M059J (cell line): ENCODE measurements at regions not wholly inside any gene's neighbourhood (a gene's known extent, or its start where the extent isn't known, plus 50 kb on each side); places are given as distances from the start of the nearest gene placed in this dataset.

Experiments used
- DNase-seq: peaks from one replicate; pipeline ENCODE4 v3.0.0-alpha.2; 2012; ENCODE audit warnings: low read depth

DNA sequence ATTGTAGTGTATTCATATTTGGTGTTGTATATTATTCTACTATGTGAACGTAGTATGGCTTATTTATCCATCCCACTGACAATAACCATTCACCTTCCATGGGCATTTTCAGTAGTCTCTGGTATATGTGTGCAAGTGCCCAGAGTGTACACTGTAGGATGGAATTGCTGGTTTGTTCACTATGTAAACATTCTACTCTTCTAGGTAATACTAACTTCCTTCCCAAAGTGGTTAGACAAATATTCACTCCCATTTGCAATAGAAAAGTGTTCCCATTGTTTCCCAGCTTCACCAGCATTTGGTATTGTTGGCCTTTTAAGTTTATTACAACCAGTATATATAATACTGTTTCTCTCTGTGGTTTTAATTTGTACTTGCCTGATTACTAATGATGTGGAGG lies 153.7 kb downstream of the C7orf25 start:
- no peak for DNase-seq

DNA sequence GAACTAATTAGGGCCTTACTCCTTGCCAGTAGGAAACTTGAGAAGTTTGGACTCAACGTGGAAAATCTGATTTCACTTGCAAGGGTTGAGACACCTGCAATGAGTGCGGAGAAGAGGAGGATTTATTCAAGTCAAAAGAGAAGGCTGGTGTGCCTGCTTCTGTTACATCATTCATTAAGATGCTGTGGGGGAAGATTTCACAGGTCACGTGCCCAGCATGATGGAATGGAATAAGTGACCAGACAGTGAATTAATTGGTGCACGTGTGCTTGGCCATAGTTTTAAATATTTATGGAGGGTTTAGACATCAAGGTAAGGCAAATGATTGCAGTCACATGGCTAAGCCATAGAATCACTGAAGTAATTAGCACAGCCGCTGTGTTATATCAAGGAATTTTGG lies 155.0 kb downstream of the C7orf25 start:
- no peak for DNase-seq

DNA sequence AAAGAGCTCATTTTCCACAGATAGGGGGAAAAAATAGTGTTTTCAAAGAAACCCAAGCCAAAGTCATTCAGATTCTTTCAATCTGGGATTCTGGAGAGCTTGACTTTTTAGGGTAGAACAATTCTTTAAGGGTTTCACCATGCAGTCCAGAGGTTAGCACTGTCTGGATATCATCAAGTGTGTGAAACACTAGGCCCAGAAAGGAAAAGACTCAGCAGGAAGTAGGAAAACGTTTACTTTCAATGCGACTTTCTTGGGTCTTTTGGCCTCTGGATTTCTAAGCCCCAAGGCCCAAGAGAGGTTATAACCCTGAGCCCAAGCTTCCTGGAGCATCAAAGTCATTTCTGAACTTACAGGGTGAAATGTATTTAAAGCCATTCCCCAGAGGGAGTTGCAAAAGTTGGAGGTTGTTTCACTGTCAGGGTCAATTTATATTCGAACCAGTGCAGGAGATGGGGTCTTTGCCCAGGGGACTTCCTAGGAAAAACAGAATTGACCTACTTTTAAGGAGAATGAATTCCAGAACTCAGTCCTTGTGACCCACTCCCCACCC lies 158.0 kb downstream of the C7orf25 start:
- DNase-seq = no peak

DNA sequence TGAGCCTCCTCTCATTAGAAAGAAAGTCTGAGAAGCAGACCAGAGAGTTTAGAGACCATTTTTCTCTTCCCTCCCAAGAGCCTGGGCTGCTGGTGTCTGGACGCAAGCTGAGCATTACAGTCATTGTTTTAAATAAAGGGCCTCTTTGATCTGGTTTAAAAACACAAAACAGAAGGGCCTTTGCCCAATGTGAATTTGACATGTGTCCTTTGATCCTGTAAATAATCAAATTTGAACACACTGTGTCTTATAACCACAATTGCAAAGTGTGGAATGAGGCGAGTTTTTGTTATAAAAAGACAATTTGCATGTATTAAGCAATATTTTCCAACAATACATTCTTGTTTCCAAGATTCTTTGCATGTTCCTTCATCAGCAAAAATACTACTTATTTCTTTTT lies 158.5 kb downstream of the C7orf25 start:
- no peak for DNase-seq

DNA sequence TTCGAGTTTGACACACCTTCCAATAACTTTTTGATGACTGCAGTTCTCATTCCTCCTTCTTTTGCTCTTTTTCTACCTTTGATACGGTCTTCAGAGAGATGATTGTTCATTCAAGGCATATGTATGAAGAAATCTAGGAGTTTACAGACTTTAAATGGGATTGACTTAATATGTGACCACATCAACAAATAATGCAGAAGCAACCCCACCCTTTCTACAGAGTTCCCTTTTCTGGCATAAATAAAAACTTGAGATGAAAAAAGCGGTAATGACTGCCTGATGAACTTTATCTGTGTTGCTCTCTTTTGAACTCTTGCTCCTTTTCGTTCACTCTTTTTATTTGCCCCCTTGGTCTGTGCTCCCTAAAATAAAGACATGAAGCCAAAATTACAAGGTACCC lies 161.7 kb downstream of the C7orf25 start:
- DNase-seq = no peak

DNA sequence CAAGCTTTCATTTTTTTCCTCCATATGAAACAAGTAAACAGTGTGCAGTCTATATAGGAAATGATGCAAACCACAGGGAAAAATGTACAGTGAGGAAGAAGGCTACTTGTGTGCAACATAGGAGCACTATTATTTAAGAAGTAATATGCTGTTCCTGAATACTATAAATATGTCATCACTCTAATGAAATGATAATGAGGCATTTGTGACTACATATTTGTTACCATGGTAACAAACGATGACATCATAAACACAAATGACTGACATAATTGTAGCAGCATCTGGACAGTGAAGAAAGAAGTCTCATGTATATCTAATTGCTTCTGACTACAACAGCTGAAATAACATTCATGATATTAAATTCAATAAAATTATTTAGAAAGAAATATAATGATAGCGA lies 164.8 kb downstream of the C7orf25 start:
- DNase-seq = peak; percentile 19

DNA sequence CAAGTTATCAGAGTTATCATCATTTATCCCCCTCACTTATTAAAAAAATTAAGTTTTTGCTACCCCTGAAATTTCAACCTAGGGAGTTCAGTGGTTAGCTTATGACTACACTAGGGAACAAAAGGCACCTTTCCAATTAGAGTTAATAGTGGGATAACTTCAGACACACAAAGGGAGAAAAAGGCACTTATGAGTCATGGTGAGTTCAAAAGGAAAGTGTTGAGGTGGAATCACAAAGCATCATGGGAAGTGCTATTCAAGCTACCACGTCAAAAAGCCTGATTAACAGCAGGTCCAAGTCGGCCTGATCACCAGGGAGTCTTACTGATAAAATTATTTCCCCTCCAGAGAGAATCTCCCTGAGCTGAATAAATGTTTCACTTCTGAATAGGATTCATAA lies 165.7 kb downstream of the C7orf25 start:
- DNase-seq = peak; percentile 59

DNA sequence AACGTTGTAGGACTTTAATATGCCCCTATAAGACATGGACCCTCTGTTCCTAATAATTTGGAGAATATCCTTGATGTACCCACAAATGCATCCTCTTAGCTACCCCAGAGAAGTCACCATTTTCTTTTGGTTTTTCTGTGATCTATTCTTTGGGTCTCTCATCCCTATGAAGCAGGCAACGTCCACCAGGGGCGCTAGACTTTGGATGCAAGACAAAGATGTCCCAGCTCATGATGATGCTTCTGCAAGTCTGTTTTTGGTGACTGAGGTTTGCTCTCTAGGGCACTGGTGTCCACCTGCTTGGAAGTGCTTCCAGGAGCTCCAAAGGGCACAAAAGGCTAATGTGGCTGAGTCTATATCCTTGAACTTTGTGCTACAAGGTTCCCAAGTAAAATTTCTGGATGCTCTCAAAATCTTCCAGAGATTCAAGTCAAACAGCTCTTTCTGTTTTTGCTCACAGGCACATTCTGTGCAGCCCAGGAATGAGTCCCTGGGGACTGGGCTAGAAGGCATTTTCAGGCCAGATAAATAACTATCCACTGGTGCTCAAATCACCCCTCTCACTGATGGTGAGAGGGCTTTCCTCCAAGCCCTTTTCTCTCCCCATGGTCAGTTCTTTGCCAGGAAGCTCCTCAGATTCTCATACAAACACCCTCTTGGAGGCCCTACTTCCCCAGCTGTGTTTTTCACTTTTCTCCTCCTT lies 166.4 kb downstream of the C7orf25 start:
- DNase-seq = peak; percentile 7

DNA sequence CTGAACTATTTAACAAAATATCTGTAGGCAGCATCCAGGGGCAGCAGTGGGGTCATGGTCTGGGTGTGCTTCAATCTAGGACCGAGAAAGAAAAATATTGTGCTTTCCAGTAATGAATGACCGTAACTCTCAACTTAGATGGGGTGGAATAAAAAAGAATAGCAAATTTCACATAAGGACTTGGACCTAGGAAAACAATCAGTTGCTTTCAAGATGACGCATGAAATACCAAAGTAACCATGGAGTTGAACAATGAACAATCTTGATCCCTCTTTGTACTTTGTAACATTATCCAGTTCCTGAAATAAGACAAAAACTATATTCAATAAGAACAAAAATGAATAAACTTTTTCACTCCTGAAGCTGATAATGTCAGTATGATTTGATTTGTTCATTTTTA lies 167.1 kb downstream of the C7orf25 start:
- DNase-seq = no peak

DNA sequence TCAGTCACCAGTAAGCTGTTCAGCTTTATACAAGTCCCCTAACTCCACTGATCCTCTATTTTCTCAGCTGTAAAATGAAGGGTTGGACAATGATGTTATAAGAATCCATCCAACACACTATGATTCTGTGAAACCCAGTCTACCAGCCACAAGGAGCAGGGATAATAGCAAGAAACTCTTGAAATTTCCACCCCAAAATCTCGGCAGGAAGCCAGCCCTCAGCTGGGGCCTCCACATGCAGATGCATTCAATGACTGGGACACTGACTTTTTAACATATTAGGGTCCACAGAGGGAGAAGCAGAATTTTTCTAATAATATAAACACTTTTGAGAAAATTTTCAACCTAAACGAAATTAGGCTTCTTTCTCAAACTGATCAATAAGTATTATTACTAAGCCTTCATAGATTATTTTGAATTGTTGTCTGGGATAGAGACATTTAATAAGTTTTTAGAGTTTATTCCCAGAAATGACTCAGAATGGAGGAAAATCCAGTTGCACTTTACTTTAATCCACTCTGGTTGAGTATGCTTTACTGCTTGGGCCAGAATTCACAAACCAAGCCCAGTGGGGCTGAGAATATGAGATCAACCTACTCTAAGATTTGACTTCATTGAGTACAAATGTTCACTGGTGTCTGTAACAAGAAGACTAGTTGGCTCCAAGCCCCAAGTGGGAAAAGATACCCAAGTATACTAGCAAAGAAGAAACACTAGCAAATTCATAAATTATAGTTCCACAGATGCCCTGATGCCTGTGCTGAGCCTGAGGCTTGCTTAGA lies 168.6 kb downstream of the C7orf25 start:
- no peak for DNase-seq

DNA sequence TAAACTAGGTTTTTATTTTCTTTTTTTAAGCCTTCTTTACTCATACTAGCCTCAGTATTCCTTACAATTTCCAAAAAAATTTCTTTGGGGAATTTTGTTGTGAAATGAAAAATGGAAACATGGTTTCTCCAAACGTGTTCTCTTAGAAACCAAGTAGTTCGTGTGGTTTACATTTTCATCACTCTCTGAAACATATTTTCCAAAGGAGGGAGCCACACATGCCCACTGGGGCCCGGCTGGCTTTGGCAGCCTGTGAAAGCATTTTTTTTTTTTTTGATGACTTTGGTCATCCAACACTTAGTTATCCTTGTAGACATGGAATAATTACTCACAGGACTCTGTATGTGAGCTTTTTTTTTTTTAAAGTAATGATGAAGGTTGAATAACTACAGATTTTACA lies 169.6 kb downstream of the C7orf25 start:
- DNase-seq = no peak

DNA sequence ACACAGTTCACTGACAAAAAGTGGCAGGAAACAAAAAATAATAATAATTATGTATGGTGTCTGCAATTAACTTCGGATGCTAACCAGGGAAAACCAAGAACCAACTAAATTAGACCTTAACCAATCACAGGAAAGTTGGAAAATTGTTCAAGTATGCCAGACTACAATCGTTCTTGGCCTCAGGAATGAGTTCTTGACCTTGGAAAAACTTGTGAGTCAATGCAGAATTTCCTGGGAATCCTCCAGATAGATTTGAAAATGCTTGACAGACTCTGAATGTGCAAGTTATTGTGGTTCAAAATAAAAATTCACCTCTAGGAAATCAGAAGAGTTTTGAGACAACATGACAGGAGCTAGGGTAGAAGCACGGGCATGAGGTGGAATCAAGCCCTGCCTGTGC lies 171.5 kb downstream of the C7orf25 start:
- DNase-seq = no peak

DNA sequence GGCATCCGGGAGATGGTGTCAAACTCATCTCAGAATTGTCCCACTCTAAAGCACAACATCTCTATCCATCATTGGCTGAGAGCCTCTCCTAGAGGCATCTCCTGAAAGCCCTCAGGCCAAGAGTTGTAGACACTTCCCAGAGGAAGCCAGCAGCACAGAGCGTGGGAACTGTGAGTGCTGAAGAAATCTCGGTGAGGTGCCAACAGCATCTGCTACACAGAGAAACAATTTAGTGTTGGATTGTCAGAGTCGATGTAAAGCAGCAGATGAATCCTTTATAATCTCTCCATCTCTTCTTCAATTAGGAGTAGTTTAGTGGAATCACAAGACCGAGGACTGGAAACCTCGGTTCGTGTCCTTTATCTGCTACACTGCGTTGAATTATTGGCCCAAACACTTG lies 172.2 kb downstream of the C7orf25 start:
- DNase-seq = peak; percentile 9

DNA sequence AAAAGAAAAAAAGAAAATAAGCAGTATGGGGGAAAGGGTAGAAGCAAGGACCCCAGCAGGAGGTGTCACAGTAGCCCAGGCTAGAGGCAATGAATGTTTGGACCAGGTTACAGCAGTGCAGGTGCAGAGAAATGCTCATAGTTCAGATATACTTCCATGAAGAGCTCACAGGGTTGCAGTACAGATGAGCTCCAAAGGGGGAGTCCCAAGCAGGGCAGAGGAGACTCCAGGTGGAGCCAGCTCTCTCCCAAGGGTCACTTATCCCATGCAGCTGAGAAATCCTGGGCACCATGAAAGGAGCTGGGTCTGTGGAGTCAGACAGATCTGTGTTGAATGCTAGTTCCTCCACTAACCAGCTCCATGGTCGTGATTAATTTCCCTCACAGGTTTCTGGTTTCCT lies 174.9 kb downstream of the C7orf25 start:
- DNase-seq = peak; percentile 15

DNA sequence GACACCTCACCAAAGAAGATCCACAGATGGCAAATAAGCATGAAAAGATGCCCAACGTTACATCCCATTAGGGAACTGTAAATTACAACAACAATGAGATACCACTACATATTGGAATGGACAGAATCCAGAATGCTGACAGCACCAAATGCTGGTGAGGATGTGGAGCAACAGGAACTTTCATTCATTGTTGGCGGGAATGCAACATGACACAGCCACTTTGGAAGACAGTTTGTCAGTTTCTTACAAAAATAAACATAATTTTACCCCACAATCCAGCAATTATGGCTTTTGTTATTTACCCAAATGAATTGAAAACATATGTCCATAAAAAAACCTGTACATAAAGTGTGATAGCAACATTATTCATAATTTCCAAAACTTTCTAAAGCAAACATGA lies 176.8 kb downstream of the C7orf25 start:
- peak; percentile 14 for DNase-seq

DNA sequence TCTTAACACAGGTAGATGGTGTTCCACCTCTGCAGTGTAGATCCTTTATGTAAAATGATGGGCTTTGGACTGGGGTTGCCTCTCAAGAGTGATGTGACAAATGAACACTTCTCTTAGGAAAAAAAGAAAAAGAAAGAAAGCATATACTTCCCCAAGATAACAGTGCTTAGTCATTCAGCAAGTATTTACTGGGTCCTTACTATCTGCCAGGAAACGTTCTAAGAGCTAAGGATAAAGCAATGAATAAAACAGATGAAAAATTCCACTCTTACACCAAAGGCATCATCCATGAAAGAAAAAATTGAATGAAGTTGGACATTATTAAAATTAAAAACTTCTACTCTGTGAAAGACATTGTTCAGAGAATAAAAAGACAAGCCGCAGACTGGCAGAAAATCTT lies 177.3 kb downstream of the C7orf25 start:
- peak; percentile 43 for DNase-seq

DNA sequence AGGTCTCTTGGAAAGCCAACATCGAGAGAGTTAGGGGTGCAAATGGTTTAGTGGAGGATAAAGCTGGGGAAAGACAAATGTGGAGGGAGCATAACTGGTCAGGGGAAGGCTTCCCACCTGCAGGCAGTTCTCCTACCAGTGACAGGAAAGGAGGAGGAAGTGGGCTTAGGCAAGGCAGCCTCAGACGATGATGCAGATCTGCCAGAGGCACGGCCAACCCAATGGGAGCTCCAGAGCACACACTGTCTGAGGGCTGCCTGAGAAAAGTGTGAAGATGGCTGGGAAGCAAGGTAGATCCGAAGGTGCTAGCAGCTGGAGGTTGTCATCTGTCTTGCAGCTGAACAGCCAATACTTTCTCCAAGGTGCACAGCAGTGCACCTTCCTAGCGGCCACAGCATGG lies 178.8 kb downstream of the C7orf25 start:
- DNase-seq = no peak

DNA sequence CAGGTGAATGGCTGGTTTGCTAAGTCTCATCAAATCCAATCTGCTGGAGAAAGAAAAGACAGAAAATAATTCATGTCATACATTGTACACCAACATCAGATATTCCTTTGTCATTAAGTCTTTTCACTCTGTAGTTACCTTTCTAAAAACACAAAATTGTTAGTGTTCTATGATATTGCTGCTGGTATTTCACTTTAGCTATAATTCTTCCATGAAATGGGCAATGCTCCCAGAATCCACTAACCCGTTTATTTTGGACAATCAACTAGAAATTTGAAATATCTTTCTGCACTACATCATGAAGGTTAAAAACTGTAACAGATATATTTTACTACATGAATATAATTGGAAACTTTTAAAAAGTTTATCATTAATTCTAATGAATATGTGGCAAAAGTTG lies 181.3 kb downstream of the C7orf25 start:
- no peak for DNase-seq

DNA sequence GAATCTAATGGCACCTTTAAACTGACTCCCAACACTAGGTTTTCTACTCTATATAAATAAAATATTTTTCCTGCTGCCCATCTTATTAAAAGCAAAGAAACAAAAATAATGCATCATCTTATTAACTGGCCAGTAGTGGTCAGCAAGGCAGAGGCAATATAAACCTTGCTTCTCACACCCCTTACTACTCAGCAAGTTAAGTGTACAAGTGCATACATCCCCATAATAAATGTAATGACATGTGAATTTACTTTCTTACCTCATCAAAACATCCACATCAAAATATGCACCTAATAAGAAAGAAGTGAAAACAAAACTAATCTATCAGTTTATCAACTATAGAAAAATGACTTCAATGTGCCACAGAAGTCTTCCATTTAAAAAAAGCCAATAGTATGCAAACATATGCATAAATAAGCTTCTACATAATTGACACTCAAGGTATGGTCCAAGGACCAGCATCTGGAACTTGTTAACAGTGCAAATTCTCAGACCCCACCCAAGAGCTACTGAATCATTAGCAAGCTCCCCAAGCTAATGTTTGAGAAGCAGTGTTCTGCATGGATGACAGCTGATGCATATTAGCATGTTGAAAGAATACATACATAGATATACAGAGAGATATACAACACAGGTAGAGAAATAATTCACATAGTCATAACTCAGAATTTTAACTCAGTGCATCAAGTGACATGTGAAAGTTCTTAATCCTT lies 182.7 kb downstream of the C7orf25 start:
- no peak for DNase-seq

DNA sequence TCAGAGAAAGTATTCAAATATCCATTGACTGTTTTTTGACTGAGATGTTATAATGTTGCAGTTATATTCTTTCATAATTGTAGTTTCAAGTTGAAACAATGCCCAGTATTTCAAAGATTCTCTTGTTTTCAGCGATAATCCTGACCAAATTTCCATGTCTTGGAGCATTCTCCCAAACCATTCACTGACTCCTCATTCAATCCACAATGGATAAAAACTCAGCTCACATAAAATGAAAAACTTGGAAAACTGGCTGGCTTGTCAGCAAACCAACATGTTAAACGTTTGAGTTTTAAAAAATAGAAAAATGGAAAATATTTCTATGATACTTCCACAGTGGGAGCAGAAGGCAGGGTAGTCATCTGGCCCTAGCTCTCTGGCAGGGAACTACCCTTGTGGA lies 184.4 kb downstream of the C7orf25 start:
- no peak for DNase-seq

DNA sequence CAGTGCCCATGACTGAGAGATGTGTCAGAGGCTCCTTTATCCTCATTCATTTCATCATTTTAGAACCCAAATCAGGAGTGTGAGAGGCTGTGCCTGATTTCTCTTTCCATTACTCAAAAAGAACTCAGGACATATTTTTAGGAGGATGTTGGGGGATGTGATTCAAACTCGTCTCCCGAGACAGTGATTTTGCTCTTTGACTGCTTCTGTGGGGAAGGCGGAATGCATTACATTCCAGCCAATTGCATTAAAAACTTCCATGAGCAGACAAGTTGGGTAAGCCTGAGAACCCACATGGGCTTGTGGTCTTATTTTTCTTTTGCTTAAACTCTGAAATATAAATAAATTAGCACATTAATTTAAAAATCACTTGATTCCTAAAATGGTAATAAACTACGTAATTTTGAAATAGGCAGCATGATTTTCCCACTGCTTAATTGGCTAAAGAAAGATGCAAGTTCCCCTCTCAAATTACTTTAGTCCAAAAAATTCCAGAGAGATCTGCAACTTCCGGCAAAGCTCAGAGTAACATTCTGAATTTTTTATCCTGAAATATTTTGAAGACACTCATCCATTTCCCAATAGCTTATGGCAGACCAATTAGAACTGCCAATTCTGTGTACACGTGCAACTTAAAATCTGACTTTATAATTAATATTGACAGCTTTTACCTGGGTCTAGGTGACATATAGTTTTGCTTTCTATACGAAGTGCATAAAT lies 185.6 kb downstream of the C7orf25 start:
- DNase-seq = no peak

DNA sequence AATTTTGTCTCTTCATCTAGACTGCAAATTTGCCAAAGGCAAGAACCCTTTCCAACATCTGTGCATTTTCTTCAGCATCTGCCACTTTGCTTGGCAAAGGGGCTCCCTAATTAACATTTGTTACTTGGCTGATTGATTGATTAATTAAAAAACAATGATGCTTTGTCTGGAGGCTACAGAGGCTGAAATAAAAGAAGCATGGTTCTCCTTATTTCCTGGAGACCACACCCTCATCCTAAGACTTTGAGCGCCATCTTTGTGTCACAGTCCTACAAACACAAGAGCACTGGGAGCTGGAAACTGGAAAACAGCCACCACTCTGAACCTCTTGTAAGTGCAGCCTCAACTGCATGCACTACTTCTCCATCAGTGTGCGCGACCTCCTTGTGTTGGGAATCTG lies 189.2 kb downstream of the C7orf25 start:
- DNase-seq = no peak
